Testis (tissue), 2 donors: ENCODE measurements at regions not wholly inside any gene's neighbourhood (a gene's known extent, or its start where the extent isn't known, plus 50 kb on each side); places are given as distances from the start of the nearest gene placed in this dataset.

Experiments used
- DNase-seq: peaks from one replicate; pipeline ENCODE4 v3.0.0-alpha.2; 2019
- H3K27ac ChIP-seq, 2 donors: fragments of 200-600 bp; sonication (generic); one replicate each; pipeline ENCODE4 v1.5.1; 2019
- H3K27me3 ChIP-seq: fragments of 200-600 bp; sonication (generic); one replicate; pipeline ENCODE4 v1.5.1; 2019
- H3K36me3 ChIP-seq: fragments of 200-600 bp; sonication (generic); one replicate; pipeline ENCODE4 v1.5.1; 2017; ENCODE audit warnings: low read depth; ENCODE audit errors: missing control alignments
- H3K4me1 ChIP-seq: fragments of 200-600 bp; sonication (generic); one replicate; pipeline ENCODE4 v1.5.1; 2019
- H3K4me3 ChIP-seq, 2 donors: fragments of 200-600 bp; sonication (generic); one replicate each; pipeline ENCODE4 v1.5.1; 2017 to 2019
- H3K9me3 ChIP-seq: fragments of 200-600 bp; sonication (generic); one replicate; pipeline ENCODE4 v1.5.1; 2017
- CTCF ChIP-seq, 3 experiments: fragments of 450-650 bp in 2 of 3; fragments of 200-600 bp in 1 of 3; sonication (generic) in 1 of 3; IDR thresholded peaks; one replicate each; pipeline ENCODE4 v1.5.1; 2016 to 2019; ENCODE audit warnings: antibody characterized with exemption in 3 of 3, mild to moderate bottlenecking in 2 of 3, moderate library complexity in 1 of 3
- POLR2A ChIP-seq: fragments of 450-650 bp; IDR thresholded peaks from one replicate; pipeline ENCODE4 v1.6.1; 2017; ENCODE audit warnings: antibody characterized with exemption, mild to moderate bottlenecking, moderate library complexity
- WGBS, 2 donors: methylation state at CpG; one replicate each; pipeline ENCODE4 v1.1.5; 2018; 5-methylcytosine and 5-hydroxymethylcytosine counted together
- intact Hi-C: fragments of 100-400 bp; cut with DNase I; formaldehyde crosslinking; loops from one replicate; pipeline ENCODE4 v1.15.1; 2023; ENCODE audit warnings: low total_unique reads

- Histone ChIP-seq H3K27me3 (no peaks in the 10 kb centered on the region), H3K27ac (no peak overlapping the region), H3K4me1 (no peaks in the 10 kb centered on the region), H3K36me3 (no peaks in the 10 kb centered on the region), H3K4me3 (no peak overlapping the region), H3K9me3 (no peaks in the 10 kb centered on the region)
- TF ChIP-seq POLR2A (no peak), CTCF (IDR thresholded peaks at IDR 0.05) (no peak)
- WGBS, 2 donors: 98 to 100% methylated on average over 2 of the region's 2 CpGs
- no peak for DNase-seq
- intact Hi-C loops: no loop called here
Measured at GRCh38 chr2:107024269-107024668, 138.3 kb upstream of the ST6GAL2 start.

GRCh38 chr2:107025291-107025857 lies 139.4 kb upstream of the ST6GAL2 start:
- TF ChIP-seq POLR2A (no peak), CTCF (IDR thresholded peaks at IDR 0.05) (no peak)
- no peaks in the 10 kb centered on the region for H3K4me1 ChIP-seq

GRCh38 chr2:107025869-107026380 lies 140.0 kb upstream of the ST6GAL2 start:
- no peak overlapping the region for H3K4me3 ChIP-seq
- intact Hi-C loops: no loop called here
- no peak for DNase-seq
- H3K36me3 ChIP-seq: no peaks in the 10 kb centered on the region
- no peak for TF ChIP-seq CTCF (IDR thresholded peaks at IDR 0.05)
- TF ChIP-seq POLR2A: no peak
- 80 to 89% methylated on average over 8 of the region's 8 CpGs for WGBS, 2 donors
- no peaks in the 10 kb centered on the region for H3K27me3 ChIP-seq
- H3K9me3 ChIP-seq: no peaks in the 10 kb centered on the region
- no peak overlapping the region for H3K27ac ChIP-seq
- no peaks in the 10 kb centered on the region for H3K4me1 ChIP-seq

More at GRCh38 chr2:107025291-107025857, 139.4 kb upstream of the ST6GAL2 start:
- H3K4me3 ChIP-seq: no peak overlapping the region
- no peaks in the 10 kb centered on the region for H3K27me3 ChIP-seq
- no peaks in the 10 kb centered on the region for H3K9me3 ChIP-seq
- intact Hi-C loops: no loop called here
- no peaks in the 10 kb centered on the region for H3K36me3 ChIP-seq
- H3K27ac ChIP-seq: no peak overlapping the region
- 83 to 88% methylated on average over 6 of the region's 6 CpGs for WGBS, 2 donors
- DNase-seq: no peak

- WGBS, 2 donors: 69 to 73% methylated on average over 1 of the region's 1 CpG
- no peak for TF ChIP-seq CTCF (IDR thresholded peaks at IDR 0.05)
- no peak for TF ChIP-seq POLR2A
- intact Hi-C loops: no loop called here
- H3K27ac ChIP-seq: no peak overlapping the region
- no peak for DNase-seq
- no peaks in the 10 kb centered on the region for H3K4me1 ChIP-seq
- H3K36me3 ChIP-seq: no peaks in the 10 kb centered on the region
- no peak overlapping the region for H3K4me3 ChIP-seq
- no peaks in the 10 kb centered on the region for H3K27me3 ChIP-seq
- no peaks in the 10 kb centered on the region for H3K9me3 ChIP-seq
Measured at GRCh38 chr2:107027205-107027604, 141.2 kb upstream of the ST6GAL2 start.

- Histone ChIP-seq H3K36me3 (no peaks in the 10 kb centered on the region), H3K4me3 (no peak overlapping the region), H3K9me3 (no peaks in the 10 kb centered on the region), H3K4me1 (no peaks in the 10 kb centered on the region), H3K27me3 (no peaks in the 10 kb centered on the region), H3K27ac (no peak overlapping the region)
- intact Hi-C loops: no loop called here
- DNase-seq: no peak
- no peak for TF ChIP-seq CTCF (IDR thresholded peaks at IDR 0.05)
- TF ChIP-seq POLR2A: no peak
Measured at GRCh38 chr2:107027810-107028209, 141.8 kb upstream of the ST6GAL2 start.
